Body of pancreas (tissue), 4 donors: ENCODE measurements at regions not wholly inside any gene's neighbourhood (a gene's known extent, or its start where the extent isn't known, plus 50 kb on each side); places are given as distances from the start of the nearest gene placed in this dataset.

Source experiments
- ATAC-seq: fragments of 150-250 bp; one replicate; pipeline ENCODE4 v1.9.1; 2016
- DNase-seq, 4 donors: peaks; one replicate each; pipeline ENCODE4 v3.0.0-alpha.2; 2019
- H3K27ac ChIP-seq, 4 donors: fragments of 200-600 bp; sonication (generic); 1 replicate in 3 of 4; 2 replicates in 1 of 4; pipeline versions ENCODE4 v1.5.1 to v1.6.1; 2016 to 2019; ENCODE audit warnings: mild to moderate bottlenecking in 1 of 4, mixed read lengths in 1 of 4, moderate library complexity in 1 of 4
- H3K27me3 ChIP-seq, 2 donors: fragments of 200-600 bp; sonication (generic); one replicate each; pipeline ENCODE4 v1.6.0; 2016; ENCODE audit warnings: mild to moderate bottlenecking in 1 of 2
- H3K36me3 ChIP-seq, 2 donors: fragments of 200-600 bp; sonication (generic); replicated peaks in 1 of 2; 2 replicates each; pipeline ENCODE4 v1.5.1; 2016; ENCODE audit warnings: low read depth in 2 of 2; ENCODE audit not compliant: insufficient read depth in 1 of 2
- H3K4me1 ChIP-seq: fragments of 200-600 bp; sonication (generic); one replicate; pipeline ENCODE4 v1.6.0; 2016
- H3K4me3 ChIP-seq, 2 donors: fragments of 200-600 bp; sonication (generic); 1 replicate in 1 of 2; 2 replicates in 1 of 2; pipeline ENCODE4 v1.5.1; 2016 to 2019
- H3K9me3 ChIP-seq, 3 donors: fragments of 200-600 bp; sonication (generic); 1 replicate in 2 of 3; 2 replicates in 1 of 3; pipeline ENCODE4 v1.5.1; 2016
- POLR2A ChIP-seq, 3 donors: fragments of 450-650 bp; IDR thresholded peaks; one replicate each; pipeline ENCODE4 v1.6.1; 2016; ENCODE audit warnings: antibody characterized with exemption in 3 of 3, mild to moderate bottlenecking in 2 of 3
- WGBS, 2 donors: methylation state at CpG; one replicate each; pipeline ENCODE4 v1.1.5; 2017; 5-methylcytosine and 5-hydroxymethylcytosine counted together
- intact Hi-C: fragments of 100-400 bp; cut with DNase I; formaldehyde crosslinking; loops from one replicate; pipeline ENCODE4 v1.15.1; 2023
- TF ChIP-seq, protein P1 (sequence below), 7 experiments: fragments of 450-650 bp in 4 of 7; fragments of 200-600 bp in 3 of 7; sonication (generic) in 3 of 7; IDR thresholded peaks; one replicate each; pipeline ENCODE4 v1.5.1; 2016 to 2019; ENCODE audit warnings: antibody characterized with exemption in 7 of 7

DNA sequence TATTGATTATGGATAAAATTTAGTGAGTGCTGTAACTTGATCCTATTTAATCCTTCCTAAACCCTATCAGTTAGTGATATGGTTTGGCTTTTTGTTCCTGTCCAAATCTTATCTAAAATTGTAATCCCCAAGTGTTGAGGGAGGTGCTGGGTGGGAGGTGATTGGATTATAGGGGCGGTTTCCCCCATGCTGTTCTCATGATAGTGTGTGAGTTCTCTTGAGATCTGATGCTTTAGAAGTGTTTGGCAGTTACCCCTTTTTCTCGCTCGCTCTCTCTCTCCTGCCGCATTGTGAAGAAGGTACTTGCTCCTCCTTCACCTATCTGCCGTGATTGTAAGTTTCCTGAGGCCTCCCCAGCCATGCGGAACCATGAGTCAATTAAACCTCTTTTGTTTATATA lies 134.0 kb upstream of the SUCLG2 start:
- H3K4me3 ChIP-seq, result no peak overlapping the region
- DNase-seq (no peak), ATAC-seq (no peak)
- 61 to 72% methylated on average over 6 of the region's 6 CpGs for WGBS, 2 donors
- intact Hi-C loops, result no loop called here
- H3K27me3 ChIP-seq, result no peaks in the 10 kb centered on the region
- H3K4me1 ChIP-seq, result no peaks in the 10 kb centered on the region
- TF ChIP-seq POLR2A (IDR thresholded peaks at IDR 0.05), result no peak
- TF ChIP-seq, protein P1, sequence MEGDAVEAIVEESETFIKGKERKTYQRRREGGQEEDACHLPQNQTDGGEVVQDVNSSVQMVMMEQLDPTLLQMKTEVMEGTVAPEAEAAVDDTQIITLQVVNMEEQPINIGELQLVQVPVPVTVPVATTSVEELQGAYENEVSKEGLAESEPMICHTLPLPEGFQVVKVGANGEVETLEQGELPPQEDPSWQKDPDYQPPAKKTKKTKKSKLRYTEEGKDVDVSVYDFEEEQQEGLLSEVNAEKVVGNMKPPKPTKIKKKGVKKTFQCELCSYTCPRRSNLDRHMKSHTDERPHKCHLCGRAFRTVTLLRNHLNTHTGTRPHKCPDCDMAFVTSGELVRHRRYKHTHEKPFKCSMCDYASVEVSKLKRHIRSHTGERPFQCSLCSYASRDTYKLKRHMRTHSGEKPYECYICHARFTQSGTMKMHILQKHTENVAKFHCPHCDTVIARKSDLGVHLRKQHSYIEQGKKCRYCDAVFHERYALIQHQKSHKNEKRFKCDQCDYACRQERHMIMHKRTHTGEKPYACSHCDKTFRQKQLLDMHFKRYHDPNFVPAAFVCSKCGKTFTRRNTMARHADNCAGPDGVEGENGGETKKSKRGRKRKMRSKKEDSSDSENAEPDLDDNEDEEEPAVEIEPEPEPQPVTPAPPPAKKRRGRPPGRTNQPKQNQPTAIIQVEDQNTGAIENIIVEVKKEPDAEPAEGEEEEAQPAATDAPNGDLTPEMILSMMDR (IDR thresholded peaks at IDR 0.05), result no peak
- H3K9me3 ChIP-seq, result no peaks in the 10 kb centered on the region
- H3K36me3 ChIP-seq, result no peaks in the 10 kb centered on the region
- H3K27ac ChIP-seq, result no peak overlapping the region

DNA sequence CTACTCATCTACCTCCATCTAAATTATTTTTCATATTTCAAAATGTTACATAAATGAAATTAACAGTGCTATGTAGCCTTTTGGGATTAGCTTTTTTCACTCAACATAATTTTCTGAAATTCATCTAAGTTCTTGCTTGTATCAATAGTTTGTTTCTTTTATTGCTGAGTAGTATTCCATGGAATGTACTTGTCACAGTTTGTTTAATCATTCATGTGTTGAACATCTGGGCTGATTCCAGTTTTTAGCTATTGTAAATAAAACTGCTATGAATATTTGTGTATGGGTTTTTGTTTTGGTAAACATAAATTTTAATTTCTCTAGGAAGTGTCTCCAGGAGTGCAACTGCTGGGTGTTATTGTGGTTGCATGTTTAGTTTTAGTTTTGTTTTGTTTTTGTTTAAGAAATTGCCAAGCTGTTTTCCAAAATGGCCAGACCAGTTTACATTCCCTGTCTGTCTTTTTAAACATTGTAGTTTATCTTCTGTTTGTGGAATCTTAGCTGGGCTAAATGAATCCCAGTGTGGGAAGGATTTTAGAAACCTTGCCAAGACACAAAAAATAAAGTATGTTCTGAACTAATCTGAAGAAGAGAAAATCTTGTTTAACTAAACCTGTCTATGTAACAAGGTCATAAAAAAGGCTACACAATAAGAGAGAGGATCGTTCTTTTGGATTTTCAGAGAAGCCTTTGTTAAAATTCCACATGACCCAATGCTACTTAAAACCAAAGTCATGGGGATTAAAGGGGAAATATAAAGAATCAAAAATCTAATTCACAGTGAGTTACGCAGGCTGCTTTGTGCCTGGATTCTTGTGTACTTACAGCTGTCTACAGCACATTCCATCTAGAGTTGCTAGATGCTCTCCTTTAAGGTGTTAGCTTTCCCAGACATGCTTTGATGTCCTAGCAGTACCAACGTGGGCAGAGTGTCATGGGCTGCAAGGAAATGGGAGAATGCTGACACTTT lies 129.2 kb upstream of the SUCLG2 start:
- ATAC-seq (no peak), DNase-seq (no peak)
- TF ChIP-seq, protein P1 (IDR thresholded peaks at IDR 0.05), result no peak
- no peak for TF ChIP-seq POLR2A (IDR thresholded peaks at IDR 0.05)
- Histone ChIP-seq H3K4me3 (no peak overlapping the region), H3K9me3 (no peaks in the 10 kb centered on the region), H3K27ac (no peak overlapping the region), H3K4me1 (no peaks in the 10 kb centered on the region), H3K27me3 (no peaks in the 10 kb centered on the region), H3K36me3 (no peaks in the 10 kb centered on the region)
- intact Hi-C loops, result no loop called here
- 57 to 60% methylated on average over 3 of the region's 3 CpGs for WGBS, 2 donors

DNA sequence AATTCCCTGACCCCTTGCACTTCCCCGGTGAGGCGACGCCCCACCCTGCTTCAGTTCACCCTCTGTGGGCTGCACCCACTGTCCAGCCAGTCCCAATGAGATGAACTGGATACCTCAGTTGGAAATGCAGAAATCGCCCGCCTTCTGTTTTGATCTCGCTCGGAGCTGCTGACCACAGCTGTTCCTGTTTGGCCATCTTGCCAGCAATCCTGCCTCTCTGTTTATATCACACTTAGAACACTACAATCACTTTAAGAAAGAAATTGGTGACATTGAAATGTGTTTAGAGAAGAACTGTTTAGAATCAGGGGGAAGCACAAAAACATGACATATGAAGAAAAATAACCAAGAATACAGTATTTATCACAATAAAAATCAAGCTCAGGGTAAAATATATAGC lies 127.5 kb upstream of the SUCLG2 start:
- H3K27ac ChIP-seq, result no peak overlapping the region
- H3K4me3 ChIP-seq, result no peak overlapping the region
- 90 to 93% methylated on average over 4 to 7 of the region's 7 CpGs for WGBS, 2 donors
- H3K9me3 ChIP-seq, result no peaks in the 10 kb centered on the region
- TF ChIP-seq, protein P1 (IDR thresholded peaks at IDR 0.05), result no peak
- no peak for TF ChIP-seq POLR2A (IDR thresholded peaks at IDR 0.05)
- no peaks in the 10 kb centered on the region for H3K4me1 ChIP-seq
- H3K27me3 ChIP-seq, result no peaks in the 10 kb centered on the region
- H3K36me3 ChIP-seq, result no peaks in the 10 kb centered on the region
- DNase-seq (no peak), ATAC-seq (no peak)
- intact Hi-C loops, result no loop called here

DNA sequence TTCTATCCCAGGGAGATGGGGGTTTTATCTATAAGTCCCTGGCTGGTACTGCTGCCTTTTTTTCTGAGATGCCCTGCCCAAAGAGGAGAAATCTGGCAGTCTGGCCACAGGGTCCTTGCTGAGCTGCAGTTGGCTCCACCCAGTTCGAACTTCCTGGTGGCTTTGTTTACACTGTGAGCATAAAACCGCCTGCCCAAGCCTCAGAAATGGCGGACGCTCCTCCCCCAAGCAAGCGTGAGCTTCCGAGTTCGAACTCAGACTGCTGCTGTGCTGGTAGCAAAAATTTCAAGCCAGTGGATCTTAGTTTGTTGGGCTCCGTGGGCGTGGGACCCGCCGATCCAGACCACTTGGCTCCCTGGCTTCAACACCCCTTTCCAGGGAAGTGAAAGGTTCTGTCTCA lies 126.8 kb upstream of the SUCLG2 start:
- WGBS, 2 donors, result 86 to 91% methylated on average over 11 of the region's 11 CpGs
- Histone ChIP-seq H3K4me3 (no peak overlapping the region), H3K36me3 (no peaks in the 10 kb centered on the region), H3K27me3 (no peaks in the 10 kb centered on the region), H3K4me1 (no peaks in the 10 kb centered on the region), H3K27ac (no peak overlapping the region), H3K9me3 (no peaks in the 10 kb centered on the region)
- intact Hi-C loops, result no loop called here
- no peak for DNase-seq
- ATAC-seq, result no peak
- TF ChIP-seq POLR2A (IDR thresholded peaks at IDR 0.05), result no peak
- TF ChIP-seq, protein P1 (IDR thresholded peaks at IDR 0.05), result no peak

DNA sequence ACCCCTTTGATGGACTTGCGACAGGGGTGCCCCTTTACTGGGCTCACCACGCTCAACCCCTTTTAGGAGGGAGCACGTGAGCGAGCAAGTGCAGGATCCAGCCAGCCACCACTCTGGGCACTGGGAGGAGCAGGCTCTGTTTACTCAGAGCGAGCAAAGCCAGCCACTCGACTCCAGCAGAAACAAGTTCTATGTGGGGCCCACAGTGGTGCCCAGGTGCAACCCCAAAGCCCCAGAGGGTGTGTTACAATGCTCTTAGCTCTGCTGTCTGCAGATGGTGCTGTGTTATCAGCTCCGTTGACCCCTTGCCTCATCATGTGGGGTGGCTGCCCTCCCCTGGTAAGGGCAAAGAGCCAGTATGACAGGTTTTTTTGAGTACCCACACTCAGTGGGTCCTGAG lies 120.3 kb upstream of the SUCLG2 start:
- no peaks in the 10 kb centered on the region for H3K27me3 ChIP-seq
- DNase-seq (no peak), ATAC-seq (no peak)
- WGBS, 2 donors, result 73 to 84% methylated on average over 7 of the region's 7 CpGs
- no peak overlapping the region for H3K27ac ChIP-seq
- no peaks in the 10 kb centered on the region for H3K36me3 ChIP-seq
- H3K4me1 ChIP-seq, result no peaks in the 10 kb centered on the region
- intact Hi-C loops, result no loop called here
- H3K9me3 ChIP-seq, result no peaks in the 10 kb centered on the region
- TF ChIP-seq POLR2A (IDR thresholded peaks at IDR 0.05), result no peak
- TF ChIP-seq, protein P1 (IDR thresholded peaks at IDR 0.05), result no peak
- no peak overlapping the region for H3K4me3 ChIP-seq
